BLaER1 treated with 17β-estradiol and CSF1 and Interleukin-3, amounts not matched to agents 10 nM and 100 nM (cell line): ENCODE measurements at regions not wholly inside any gene's neighbourhood (a gene's known extent, or its start where the extent isn't known, plus 50 kb on each side); places are given as distances from the start of the nearest gene placed in this dataset.
A peak's percentile ranks its signal among the peaks of the same experiment; 100 is the strongest.

ENCODE experiments used
- H3K27ac ChIP-seq, 11 experiments: shearing (Covaris generic); formaldehyde crosslinking; 2 replicates each; pipeline ENCODE4 v1.8.1; 2022
- H3K27me3 ChIP-seq, 11 experiments: shearing (Covaris generic); formaldehyde crosslinking; 2 replicates each; pipeline ENCODE4 v1.8.1; 2022
- H3K36me3 ChIP-seq, 11 experiments: shearing (Covaris generic); formaldehyde crosslinking; 2 replicates each; pipeline ENCODE4 v1.8.1; 2022
- H3K4me1 ChIP-seq, 10 experiments: shearing (Covaris generic); formaldehyde crosslinking; 2 replicates each; pipeline ENCODE4 v1.8.1; 2022
- H3K4me2 ChIP-seq, 11 experiments: shearing (Covaris generic); formaldehyde crosslinking; 2 replicates each; pipeline ENCODE4 v1.8.1; 2022
- H3K4me3 ChIP-seq, 10 experiments: shearing (Covaris generic); formaldehyde crosslinking; 2 replicates each; pipeline ENCODE4 v1.8.1; 2022
- H3K9ac ChIP-seq, 11 experiments: shearing (Covaris generic); formaldehyde crosslinking; 2 replicates each; pipeline ENCODE4 v1.8.1; 2022
- H3K9me3 ChIP-seq, 11 experiments: shearing (Covaris generic); formaldehyde crosslinking; replicated peaks in 1 of 11; 2 replicates each; pipeline ENCODE4 v1.8.1; 2022
- H4K20me1 ChIP-seq, 11 experiments: shearing (Covaris generic); formaldehyde crosslinking; 2 replicates each; pipeline ENCODE4 v1.8.1; 2022
- Cebpa-rat ChIP-seq, 11 experiments: shearing (Covaris generic); IDR thresholded peaks; 2 replicates each; pipeline ENCODE4 v1.8.1; 2022

DNA sequence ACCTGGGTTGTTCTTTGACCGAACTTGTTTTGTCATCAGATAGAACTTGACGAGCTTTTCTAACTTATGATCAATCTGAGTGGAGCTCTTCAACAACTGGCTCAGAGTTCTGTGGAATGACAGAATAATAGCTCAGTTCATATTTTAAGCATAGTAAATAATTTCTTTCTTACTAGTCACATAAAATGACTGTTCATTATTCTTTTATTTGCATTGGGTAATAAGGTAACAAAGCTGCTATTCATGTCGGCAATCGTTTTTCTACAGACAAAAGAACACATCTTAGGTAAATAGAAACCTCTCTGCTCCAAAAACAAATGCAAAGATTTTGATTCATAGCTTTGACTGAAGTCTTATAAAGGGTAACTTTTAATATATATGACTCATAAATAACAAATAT is 57.3 kb upstream of the CXCL8 start:
- Histone ChIP-seq H3K27ac (peak overlapping the region in 4 of 11 experiments; percentile 4 to 64 (median 44); a peak in 6 of 22 replicates), H3K9me3 (no peaks in the 10 kb centered on the region), H3K36me3 (no peaks in the 10 kb centered on the region), H3K4me1 (peaks cover 0 to 59% (median 0%) of the 10 kb centered on the region in 10 experiments; a peak in 7 of 20 replicates), H3K4me3 (no peak overlapping the region), H4K20me1 (no peaks in the 10 kb centered on the region), H3K9ac (peak overlapping the region in 3 of 11 experiments; percentile 3 to 39 (median 34); a peak in 2 of 22 replicates), H3K27me3 (no peaks in the 10 kb centered on the region), H3K4me2 (peak overlapping the region in 3 of 11 experiments; percentile 39 to 79 (median 63); a peak in 6 of 22 replicates)
- no peak for TF ChIP-seq Cebpa-rat (IDR thresholded peaks at IDR 0.05)

DNA sequence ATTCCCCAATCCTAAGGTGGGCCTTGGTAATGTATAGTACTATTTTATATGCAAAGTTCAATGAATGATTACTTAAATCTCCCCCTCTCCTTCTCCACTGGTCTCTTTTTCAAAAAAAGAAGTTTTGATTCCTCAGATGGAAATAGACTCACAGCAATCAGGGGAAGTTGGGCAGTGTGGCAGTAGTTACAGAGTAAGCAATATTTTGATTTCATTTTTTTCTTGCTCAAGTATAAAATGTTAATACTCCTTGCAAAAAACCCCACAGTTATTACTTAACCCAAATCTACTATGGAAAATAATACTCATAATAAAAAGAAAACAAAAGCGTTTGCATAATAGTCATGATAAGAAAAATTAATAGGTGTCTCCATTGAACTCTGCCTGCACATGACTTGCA is 56.9 kb upstream of the CXCL8 start:
- Histone ChIP-seq H4K20me1 (no peaks in the 10 kb centered on the region), H3K27me3 (no peaks in the 10 kb centered on the region), H3K4me2 (peak overlapping the region in 3 of 11 experiments; percentile 39 to 79 (median 63); a peak in 4 of 22 replicates), H3K9ac (peak overlapping the region in 3 of 11 experiments; percentile 3 to 39 (median 34); a peak in 2 of 22 replicates), H3K27ac (peak overlapping the region in 4 of 11 experiments; percentile 4 to 64 (median 54); a peak in 6 of 22 replicates), H3K4me1 (peaks cover 0 to 64% (median 0%) of the 10 kb centered on the region in 10 experiments; a peak in 7 of 20 replicates), H3K36me3 (no peaks in the 10 kb centered on the region), H3K9me3 (no peaks in the 10 kb centered on the region), H3K4me3 (no peak overlapping the region)
- no peak for TF ChIP-seq Cebpa-rat (IDR thresholded peaks at IDR 0.05)

DNA sequence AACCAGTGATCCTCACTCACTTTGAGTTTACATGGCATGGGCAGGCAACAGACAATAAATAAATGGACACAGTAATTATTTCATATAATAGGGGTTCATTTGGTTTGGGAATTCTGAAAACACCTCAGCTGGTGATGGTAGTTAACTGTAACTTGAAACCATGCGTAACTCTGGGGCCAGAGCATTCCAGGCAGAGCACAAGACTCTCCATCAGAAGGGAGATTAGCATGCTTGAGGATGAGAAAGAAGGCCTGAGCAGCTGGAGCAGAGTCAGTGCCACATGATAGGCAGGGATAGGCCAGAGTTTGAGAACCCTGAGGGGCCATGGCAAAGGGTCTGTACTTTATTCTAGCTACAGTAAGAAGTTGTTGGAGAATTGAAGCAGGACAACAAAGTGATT is 56.3 kb upstream of the CXCL8 start:
- Histone ChIP-seq H3K9ac (no peak overlapping the region), H3K4me3 (no peak overlapping the region), H3K4me1 (peaks cover 0 to 70% (median 0%) of the 10 kb centered on the region in 10 experiments; a peak in 7 of 20 replicates), H3K36me3 (no peaks in the 10 kb centered on the region), H3K27ac (peak overlapping the region in 3 of 11 experiments; percentile 52 to 64 (median 55); a peak in 5 of 22 replicates), H3K27me3 (no peaks in the 10 kb centered on the region), H3K9me3 (no peaks in the 10 kb centered on the region; a peak in 1 of 22 replicates), H3K4me2 (peak overlapping the region in 3 of 11 experiments; percentile 39 to 79 (median 63); a peak in 5 of 22 replicates), H4K20me1 (no peaks in the 10 kb centered on the region)
- TF ChIP-seq Cebpa-rat (IDR thresholded peaks at IDR 0.05): no peak

DNA sequence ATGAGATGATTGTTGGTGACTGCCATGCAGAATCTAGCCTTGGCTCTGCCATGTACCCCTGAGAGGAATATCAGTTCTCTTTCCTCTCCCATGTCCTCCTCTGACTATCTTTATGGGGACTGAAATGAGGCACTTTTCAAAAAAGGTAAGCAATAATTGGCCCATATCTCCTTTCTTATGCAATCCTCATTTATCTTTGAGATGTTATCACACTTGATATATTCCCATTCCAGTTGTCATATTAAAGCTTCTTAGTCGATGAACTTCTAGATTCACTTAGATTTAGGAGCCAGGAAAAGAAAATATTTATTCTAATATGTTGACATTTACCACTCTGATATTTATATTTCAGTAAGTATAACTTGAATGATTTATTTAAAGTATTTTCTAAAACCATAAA is 55.3 kb upstream of the CXCL8 start:
- Histone ChIP-seq H3K4me2 (peak overlapping the region in 2 of 11 experiments; percentile 24 to 79; a peak in 3 of 22 replicates), H3K27ac (no peak overlapping the region), H3K4me3 (no peak overlapping the region), H4K20me1 (no peaks in the 10 kb centered on the region), H3K4me1 (peaks cover 0 to 71% (median 0%) of the 10 kb centered on the region in 10 experiments; a peak in 7 of 20 replicates), H3K27me3 (no peaks in the 10 kb centered on the region), H3K9ac (no peak overlapping the region), H3K9me3 (no peaks in the 10 kb centered on the region; a peak in 1 of 22 replicates), H3K36me3 (no peaks in the 10 kb centered on the region)
- TF ChIP-seq Cebpa-rat (IDR thresholded peaks at IDR 0.05): no peak

DNA sequence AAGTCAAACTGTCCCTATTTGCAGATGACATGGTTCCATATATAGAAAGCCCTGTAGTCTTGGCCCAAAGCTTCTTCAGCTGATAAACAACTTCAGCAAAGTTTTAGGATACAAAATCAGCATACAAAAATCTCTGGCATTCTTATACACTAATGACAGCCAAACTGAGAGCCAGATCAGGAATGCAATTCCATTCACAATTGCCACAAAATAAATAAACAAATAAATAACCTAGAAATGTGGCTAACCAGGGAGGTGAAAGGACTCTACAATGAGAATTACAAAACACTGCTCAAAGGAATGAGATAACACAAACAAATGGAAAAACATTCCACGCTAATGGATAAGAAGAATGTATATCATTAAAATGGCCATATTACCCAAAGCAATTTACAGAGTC is 52.9 kb upstream of the CXCL8 start:
- Histone ChIP-seq H3K9me3 (no peaks in the 10 kb centered on the region; a peak in 1 of 22 replicates), H3K27ac (no peak overlapping the region), H3K9ac (no peak overlapping the region), H4K20me1 (no peaks in the 10 kb centered on the region), H3K36me3 (no peaks in the 10 kb centered on the region), H3K27me3 (no peaks in the 10 kb centered on the region), H3K4me2 (no peak overlapping the region), H3K4me1 (peaks cover 0 to 57% (median 0%) of the 10 kb centered on the region in 10 experiments; a peak in 7 of 20 replicates), H3K4me3 (no peak overlapping the region)
- TF ChIP-seq Cebpa-rat (IDR thresholded peaks at IDR 0.05): no peak

DNA sequence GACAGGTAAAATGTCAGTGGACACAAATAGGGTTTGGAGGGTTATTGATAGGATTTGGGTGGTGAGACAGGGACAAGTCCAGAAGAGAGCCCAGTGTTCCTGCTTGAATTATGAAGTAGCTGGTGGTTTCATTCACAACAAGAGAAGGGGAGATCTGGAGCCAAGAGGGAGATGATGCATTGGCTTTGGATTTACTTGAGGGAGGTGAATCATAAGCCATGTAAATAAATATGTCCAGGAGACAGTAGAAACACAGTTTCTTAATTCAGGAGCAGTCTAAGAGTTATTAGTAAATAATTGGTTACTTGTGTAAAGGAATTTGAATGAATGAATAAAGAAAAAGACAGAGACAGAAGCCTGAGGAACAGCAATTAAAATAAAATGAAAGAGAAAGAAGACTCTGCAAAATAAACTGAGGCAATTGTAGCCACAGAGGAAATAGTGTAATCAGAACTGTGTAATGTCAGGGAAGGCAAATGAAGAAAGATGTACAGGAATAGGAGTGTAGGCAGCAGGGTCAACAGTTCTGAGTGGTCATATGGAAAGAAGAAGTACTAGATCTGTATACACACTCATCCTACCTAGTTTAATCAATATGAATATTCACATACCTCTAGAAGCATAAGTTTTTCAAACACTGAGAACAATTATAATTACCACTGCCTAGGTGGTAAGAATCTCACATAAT is 50.2 kb upstream of the CXCL8 start:
- Histone ChIP-seq H3K36me3 (no peaks in the 10 kb centered on the region), H3K9me3 (no peaks in the 10 kb centered on the region; a peak in 1 of 22 replicates), H4K20me1 (no peaks in the 10 kb centered on the region), H3K4me3 (no peak overlapping the region), H3K9ac (0 out of 22 replicates have a peak overlapping the region, but pooled peaks of 1 of the 11 experiments have one; percentile 15), H3K4me2 (peak overlapping the region in 4 of 11 experiments; percentile 27 to 68 (median 50); a peak in 6 of 22 replicates), H3K27ac (peak overlapping the region in 4 of 11 experiments; percentile 36 to 59 (median 58); a peak in 6 of 22 replicates), H3K4me1 (peaks cover 0 to 29% (median 0%) of the 10 kb centered on the region in 10 experiments; a peak in 7 of 20 replicates), H3K27me3 (no peaks in the 10 kb centered on the region)
- TF ChIP-seq Cebpa-rat (IDR thresholded peaks at IDR 0.05): no peak
